ENCODE measurements at regions not wholly inside any gene's neighbourhood (a gene's known extent, or its start where the extent isn't known, plus 50 kb on each side); places are given as distances from the start of the nearest gene placed in this dataset.

- TF ChIP-seq CTCF (IDR thresholded peaks at IDR 0.05), result no peak
- DNase-seq (no peak), ATAC-seq (no peak)
- Histone ChIP-seq H3K9me3 (no peaks in the 10 kb centered on the region), H3K4me1 (ENCODE audit: low read depth) (no peaks in the 10 kb centered on the region), H3K4me3 (no peak overlapping the region), H3K36me3 (ENCODE audit: low read depth) (no peaks in the 10 kb centered on the region)
- intact Hi-C loops (cut with DNase I, micrococcal nuclease), result no loop called here
Observed at GRCh38 chr14:82046512-82047226, 513.0 kb upstream of the SEL1L start.

- intact Hi-C loops (cut with DNase I, micrococcal nuclease), result no loop called here
- Histone ChIP-seq H3K4me1 (ENCODE audit: low read depth) (no peaks in the 10 kb centered on the region), H3K9me3 (no peaks in the 10 kb centered on the region), H3K36me3 (ENCODE audit: low read depth) (no peaks in the 10 kb centered on the region), H3K4me3 (no peak overlapping the region)
- ATAC-seq, result no peak
- DNase-seq, result no peak
- TF ChIP-seq CTCF (IDR thresholded peaks at IDR 0.05), result no peak
Observed at GRCh38 chr14:82047777-82048470, 514.3 kb upstream of the SEL1L start.

DNA sequence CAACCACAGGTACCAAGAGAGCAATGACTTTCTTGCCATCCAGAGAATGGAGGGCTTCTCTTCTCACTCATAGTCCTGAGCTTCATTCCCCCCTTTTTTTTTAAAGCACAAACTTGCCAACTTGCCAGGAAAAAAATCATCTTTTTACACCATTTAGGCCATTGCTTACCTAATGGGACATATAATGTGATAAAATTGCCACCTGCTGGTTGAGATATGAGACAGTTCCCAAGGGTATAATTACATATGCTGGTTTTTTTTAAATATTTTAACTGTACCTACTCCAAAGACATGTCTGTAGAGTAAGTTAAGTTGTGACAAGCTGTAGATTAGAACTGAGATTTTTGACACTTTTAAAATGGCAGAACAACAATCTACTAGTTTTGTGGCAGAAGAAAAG, 519.1 kb upstream of the SEL1L start:
- no peak for ATAC-seq
- Histone ChIP-seq H3K36me3 (ENCODE audit: low read depth) (no peaks in the 10 kb centered on the region), H3K4me1 (ENCODE audit: low read depth) (no peaks in the 10 kb centered on the region), H3K9me3 (no peaks in the 10 kb centered on the region), H3K4me3 (no peak overlapping the region)
- intact Hi-C loops (cut with DNase I, micrococcal nuclease), result no loop called here
- no peak for DNase-seq
- no peak for TF ChIP-seq CTCF (IDR thresholded peaks at IDR 0.05)

GRCh38 chr14:82055515-82056115, 522.0 kb upstream of the SEL1L start:
- H3K4me1 ChIP-seq (ENCODE audit: low read depth), result no peaks in the 10 kb centered on the region
- no peak for ATAC-seq
- no peak for DNase-seq
- TF ChIP-seq CTCF (IDR thresholded peaks at IDR 0.05), result no peak
- peaks cover 2% of the 10 kb centered on the region for H3K9me3 ChIP-seq
- H3K4me3 ChIP-seq, result no peak overlapping the region
- intact Hi-C loops (cut with DNase I, micrococcal nuclease), result no loop called here
- no peaks in the 10 kb centered on the region for H3K36me3 ChIP-seq (ENCODE audit: low read depth)

DNA sequence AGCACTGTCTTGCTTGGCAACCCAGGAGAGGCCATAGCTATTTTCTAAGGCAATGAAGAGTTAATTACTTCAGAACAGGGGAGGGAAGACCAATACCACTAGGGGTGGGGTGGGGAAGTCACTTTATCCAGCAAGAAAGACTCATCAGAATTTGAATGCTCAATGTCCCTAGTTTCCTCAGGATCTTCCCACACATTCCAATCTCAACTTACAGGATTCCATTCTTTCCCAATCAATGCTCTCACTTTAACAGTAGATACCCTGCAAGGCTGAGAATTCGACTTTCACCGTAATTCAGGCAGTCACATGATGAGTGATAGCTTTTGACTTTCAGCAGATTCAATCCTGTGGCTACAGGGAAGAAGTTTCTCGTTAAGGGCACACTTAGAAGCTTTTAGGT, 526.6 kb upstream of the SEL1L start:
- ATAC-seq (no peak), DNase-seq (no peak)
- peaks cover 3% of the 10 kb centered on the region for H3K9me3 ChIP-seq
- intact Hi-C loops (cut with DNase I, micrococcal nuclease), result no loop called here
- H3K4me3 ChIP-seq, result no peak overlapping the region
- H3K36me3 ChIP-seq (ENCODE audit: low read depth), result no peaks in the 10 kb centered on the region
- H3K4me1 ChIP-seq (ENCODE audit: low read depth), result no peaks in the 10 kb centered on the region
- TF ChIP-seq CTCF (IDR thresholded peaks at IDR 0.05), result no peak

Measured in mucosa of descending colon (tissue), 3 donors.